HepG2 (cell line): ENCODE measurements at regions not wholly inside any gene's neighbourhood (a gene's known extent, or its start where the extent isn't known, plus 50 kb on each side); places are given as distances from the start of the nearest gene placed in this dataset.
A peak's percentile ranks its signal among the peaks of the same experiment; 100 is the strongest.

Source experiments
- ATAC-seq: fragments of 200-7000 bp; cut with Tn5 transposase; 3 replicates; pipeline ENCODE4 v1.9.1; 2020; ENCODE audit warnings: mild to moderate bottlenecking, moderate library complexity
- BruUV-seq: library from RNA; stranded (reverse); fragments of 400-500 nt; replicated peaks from 2 replicates; lab custom pipeline; 2021; lab: Mats Ljungman, UMichigan
- CTCF ChIA-PET: fragments of 300-600 bp; formaldehyde crosslinking; extraction: SDS; loops from one replicate; lab custom pipeline; 2021; ENCODE audit warnings: low total read pairs, inconsistent platforms, low intra/inter-chr PET ratio; lab: Yijun Ruan, JAX
- POLR2A ChIA-PET: fragments of 350-600 bp; sonication (Branson Sonifier 250); formaldehyde crosslinking; loops from one replicate; lab custom pipeline; 2020; ENCODE audit warnings: antibody characterized with exemption, inconsistent platforms; lab: Yijun Ruan, JAX
- DNase-seq: peaks from one replicate; pipeline ENCODE4 v3.0.0-alpha.2; 2015; ENCODE audit warnings: low spot score
- FAIRE-seq: peaks from 3 replicates; lab custom pipeline; 2011; peaks lifted over from hg19 to GRCh38; lab: Jason Lieb, UNC
- H2AFZ ChIP-seq: one replicate; pipeline ENCODE4 v1.6.1; 2011; ENCODE audit warnings: low read length, inconsistent platforms
- H3K27ac ChIP-seq: fragments of 300-600 bp; 3 replicates; pipeline ENCODE4 v1.8.0; 2011; ENCODE audit warnings: mixed run types, mild to moderate bottlenecking, mixed read lengths, low read length, inconsistent platforms; ENCODE audit not compliant: insufficient read depth; ENCODE audit errors: extremely low read length
- H3K27me3 ChIP-seq, 2 experiments: fragments of 200-600 bp in 1 of 2; 2 replicates in 1 of 2; 3 replicates in 1 of 2; pipeline versions ENCODE4 v1.6.0 to v1.8.0; 2011; ENCODE audit warnings: low read length in 2 of 2, mild to moderate bottlenecking in 2 of 2, moderate library complexity in 2 of 2, inconsistent platforms in 1 of 2; ENCODE audit not compliant: insufficient read depth in 2 of 2, control insufficient read depth in 1 of 2
- H3K36me3 ChIP-seq, 2 experiments: fragments of 200-600 bp in 1 of 2; replicated peaks in 1 of 2; 2 replicates in 1 of 2; 3 replicates in 1 of 2; pipeline versions ENCODE4 v1.5.1 to v1.8.0; 2011; ENCODE audit warnings: low read length in 2 of 2, inconsistent platforms in 1 of 2; ENCODE audit not compliant: insufficient read depth in 2 of 2, control insufficient read depth in 1 of 2
- H3K4me1 ChIP-seq: 2 replicates; pipeline ENCODE4 v1.5.1; 2012; ENCODE audit warnings: low read length, inconsistent platforms; ENCODE audit not compliant: insufficient read depth
- H3K4me2 ChIP-seq: 2 replicates; pipeline ENCODE4 v1.6.0; 2011; ENCODE audit warnings: low read depth, low read length, inconsistent platforms
- H3K4me3 ChIP-seq, 3 experiments: fragments of 200-600 bp in 1 of 3; sonication (generic), shearing (Covaris generic) in 1 of 3; replicated peaks in 1 of 3; 2 replicates each; pipeline ENCODE4 v1.5.1; 2011 to 2016; ENCODE audit warnings: low read length in 3 of 3, inconsistent platforms in 2 of 3, low read depth in 2 of 3, mild to moderate bottlenecking in 2 of 3, control low read depth in 1 of 3, mixed read lengths in 1 of 3; ENCODE audit not compliant: insufficient read depth in 1 of 3
- H3K79me2 ChIP-seq: one replicate; pipeline ENCODE4 v1.6.1; 2011; ENCODE audit warnings: low read length, inconsistent platforms; ENCODE audit not compliant: insufficient read depth
- H3K9ac ChIP-seq: 2 replicates; pipeline ENCODE4 v1.6.0; 2011; ENCODE audit warnings: mild to moderate bottlenecking, low read depth, low read length, inconsistent platforms; ENCODE audit not compliant: insufficient read depth
- H3K9me3 ChIP-seq: 2 replicates; pipeline ENCODE4 v1.5.1; 2012; ENCODE audit warnings: mild to moderate bottlenecking, low read length
- H4K20me1 ChIP-seq: 2 replicates; pipeline ENCODE4 v1.6.0; 2011; ENCODE audit warnings: inconsistent platforms, mild to moderate bottlenecking, low read length, moderate library complexity; ENCODE audit not compliant: insufficient read depth
- CEBPB ChIP-seq: IDR thresholded peaks from 2 replicates; pipeline ENCODE4 v1.6.1; 2011; ENCODE audit warnings: low read depth, low read length, improper control_type of control experiment, borderline replicate concordance
- DR1 ChIP-seq: sonication (generic); formaldehyde crosslinking; IDR thresholded peaks from 2 replicates; pipeline ENCODE4 v1.8.0; 2021; ENCODE audit warnings: mild to moderate bottlenecking, missing genetic modification reagents, inconsistent platforms
- NKX3-1 ChIP-seq: sonication (generic); formaldehyde crosslinking; IDR thresholded peaks from 2 replicates; pipeline ENCODE4 v1.5.0; 2020; ENCODE audit warnings: missing genetic modification reagents
- ZHX2 ChIP-seq, 2 experiments: sonication (generic) in 1 of 2; formaldehyde crosslinking in 1 of 2; IDR thresholded peaks; 2 replicates each; pipeline versions ENCODE4 v1.6.1 to v1.9.0; 2014 to 2022; ENCODE audit warnings: antibody characterized with exemption in 1 of 2, borderline replicate concordance in 1 of 2, inconsistent platforms in 1 of 2, low read depth in 1 of 2, missing genetic modification reagents in 1 of 2
- ZNF362 ChIP-seq: sonication (generic); formaldehyde crosslinking; IDR thresholded peaks from 2 replicates; pipeline ENCODE4 v1.4.0; 2020; ENCODE audit warnings: missing genetic modification reagents, mild to moderate bottlenecking, borderline replicate concordance
- ZNF496 ChIP-seq: sonication (generic); formaldehyde crosslinking; IDR thresholded peaks from 2 replicates; pipeline ENCODE4 v1.8.1; 2023; ENCODE audit warnings: mild to moderate bottlenecking, moderate library complexity, missing genetic modification reagents; ENCODE audit not compliant: insufficient replicate concordance
- WGBS: methylation state at CpG from one replicate; pipeline ENCODE4 v1.1.6; 2017; ENCODE audit warnings: low lambda C conversion rate; 5-methylcytosine and 5-hydroxymethylcytosine counted together
- in situ Hi-C: cut with HindIII; loops from 2 replicates; pipeline ENCODE4 v1.10.0; 2017; ENCODE audit warnings: low pct_unique_long_range_greater_than_20kb; ENCODE audit not compliant: extremely low pct_ligation_motif_present
- intact Hi-C: fragments of 100-400 bp; cut with micrococcal nuclease; formaldehyde crosslinking; loops from one replicate; pipeline ENCODE4 v1.10.0; 2022; ENCODE audit not compliant: unreplicated experiment

- TF ChIP-seq ZHX2 (IDR thresholded peaks at IDR 0.05; ENCODE audit: low read depth) (no peak), ZHX2 (CRISPR knock-in tag; IDR thresholded peaks at IDR 0.05; ENCODE audit: borderline replicate concordance) (no peak), DR1 (CRISPR knock-in tag) (no peak), ZNF496 (CRISPR knock-in tag) (no peak), NKX3-1 (CRISPR knock-in tag) (no peak)
Measured at GRCh38 chr2:103335403-103335802, 573.6 kb downstream of the TMEM182 start (continued).

- DNase-seq (no peak), FAIRE-seq (no peak)
- Histone ChIP-seq H3K27me3 (no peaks in the 10 kb centered on the region), H3K9me3 (no peaks in the 10 kb centered on the region), H3K36me3 (no peaks in the 10 kb centered on the region), H3K27ac (no peak overlapping the region), H3K4me2 (no peak overlapping the region), H4K20me1 (no peaks in the 10 kb centered on the region), H3K4me3 (no peak overlapping the region)
- POLR2A ChIA-PET: no interaction called here
- 0% methylated on average over 1 of the region's 1 CpG for WGBS
- intact Hi-C loops: no loop called here
- CTCF ChIA-PET: no interaction called here
- BruUV-seq: no TSS peak
- peak; percentile 53; the same call in 1 of the 2 replicates for TF ChIP-seq CEBPB
- TF ChIP-seq ZNF362 (CRISPR knock-in tag): no peak
- TF ChIP-seq, all 625 proteins: peak for 1
- in situ Hi-C loops: no loop called here
- Histone ChIP-seq H3K79me2 (no peaks in the 10 kb centered on the region), H2AFZ (no peak overlapping the region), H3K9ac (no peak overlapping the region), H3K4me1 (no peaks in the 10 kb centered on the region)
- no peak for ATAC-seq
Measured at GRCh38 chr2:103338819-103339218, 577.0 kb downstream of the TMEM182 start.
